HG02938 (cell line): ENCODE measurements at regions not wholly inside any gene's neighbourhood (a gene's known extent, or its start where the extent isn't known, plus 50 kb on each side); places are given as distances from the start of the nearest gene placed in this dataset.
"Not testable (repeated sequence)": the region's sequence is repeated elsewhere in the genome, so short reads cannot be mapped to it uniquely, and the experiment has no call there.

ENCODE experiments used
- ATAC-seq: cut with Tn5 transposase; IDR thresholded peaks from one replicate; pipeline ENCODE4 v1.9.1; 2021; ENCODE audit warnings: mild to moderate bottlenecking, moderate library complexity; ENCODE audit not compliant: unreplicated experiment

GRCh38 chr7:113784316-113784715, 134.5 kb downstream of the PPP1R3A start:
- no peak for ATAC-seq

DNA sequence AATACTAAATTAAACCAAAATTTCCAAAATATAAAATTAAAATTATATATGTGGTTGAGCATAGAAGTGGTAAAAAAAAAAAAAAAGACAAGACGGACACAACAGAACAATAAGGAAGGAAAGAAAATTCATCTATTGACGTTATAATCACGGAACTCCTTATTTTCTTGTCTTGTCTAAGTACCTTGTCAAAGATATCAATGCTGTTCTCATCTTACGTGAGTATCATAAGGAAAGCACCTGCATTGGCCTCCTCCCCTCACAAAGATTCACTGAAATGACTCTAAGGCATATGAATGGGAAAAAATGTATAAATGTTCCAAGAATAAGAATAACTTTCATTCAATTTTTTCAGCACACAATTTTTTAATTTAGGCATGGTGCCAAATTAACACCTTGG, 135.4 kb downstream of the PPP1R3A start:
- no peak for ATAC-seq

DNA sequence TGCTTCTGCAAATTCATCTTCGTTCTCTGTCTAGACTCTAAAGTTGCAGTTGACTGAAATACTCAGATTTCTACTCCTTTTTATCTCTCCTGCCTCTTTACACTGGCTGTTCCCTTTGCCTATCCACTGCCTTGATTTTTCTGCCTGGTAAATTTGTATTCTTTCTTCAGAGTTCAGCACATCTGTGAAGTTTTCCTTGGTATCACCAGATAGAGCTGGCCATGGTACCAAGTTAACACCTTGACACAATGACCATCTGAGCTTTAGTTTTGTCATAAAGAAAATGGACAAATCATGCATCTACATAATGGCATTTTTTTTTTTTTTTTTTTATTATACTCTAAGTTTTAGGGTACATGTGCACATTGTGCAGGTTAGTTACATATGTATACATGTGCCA, 143.0 kb downstream of the PPP1R3A start:
- no peak for ATAC-seq

GRCh38 chr7:113775401-113775800, 143.4 kb downstream of the PPP1R3A start:
- ATAC-seq, result no peak

DNA sequence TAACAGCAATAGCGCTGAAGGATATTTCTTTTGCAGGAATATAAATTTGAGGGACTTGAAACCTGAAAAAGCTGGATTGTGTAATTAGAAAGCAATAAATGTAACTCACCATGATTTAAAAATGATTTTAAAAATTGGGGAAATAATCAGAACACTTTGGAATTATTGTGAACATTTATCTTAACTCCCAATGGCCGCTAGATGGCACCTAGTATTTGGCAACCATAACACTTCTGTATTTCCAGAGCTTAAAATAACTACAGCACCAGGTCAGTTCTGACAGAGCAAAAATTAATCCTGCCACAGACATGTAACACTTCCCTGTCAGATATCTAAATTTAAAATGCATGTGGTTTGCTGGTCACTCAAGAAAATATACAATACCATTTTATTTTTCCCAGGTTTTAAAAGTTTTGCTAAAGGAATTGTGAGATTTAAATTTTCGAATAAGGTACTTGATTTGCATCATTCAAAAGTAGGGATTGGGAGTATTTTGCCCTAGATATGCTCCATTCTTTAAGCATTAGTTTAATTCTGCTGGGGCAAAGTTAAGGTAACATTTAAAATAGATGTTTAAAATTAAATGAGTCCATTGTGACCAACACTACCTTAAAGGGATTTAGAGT, 144.5 kb downstream of the PPP1R3A start:
- ATAC-seq, result peak; percentile 89

- ATAC-seq, result no peak
Observed at GRCh38 chr7:113770146-113770738, 148.6 kb downstream of the PPP1R3A start.

DNA sequence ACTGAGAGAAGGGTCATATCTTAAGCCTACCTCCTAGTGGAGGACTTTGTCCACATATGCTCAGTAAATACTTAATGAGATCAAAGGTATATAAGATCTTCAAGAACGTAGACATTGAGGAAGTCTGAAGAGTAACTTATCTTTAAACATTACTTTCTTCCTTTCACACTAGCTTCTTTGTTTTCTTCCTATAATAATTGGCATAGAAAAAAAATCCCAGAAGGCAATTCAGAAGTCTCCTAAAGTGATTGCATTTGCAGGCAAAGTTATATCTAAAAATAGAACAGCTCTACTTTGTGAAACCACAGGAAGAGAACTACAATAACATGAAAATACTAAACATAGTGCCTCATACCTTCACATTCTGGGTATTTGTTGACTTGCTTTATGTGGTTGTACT, 150.4 kb downstream of the PPP1R3A start:
- ATAC-seq, result no peak

- ATAC-seq, result no peak
Observed at GRCh38 chr7:113764401-113765035, 154.3 kb downstream of the PPP1R3A start.

DNA sequence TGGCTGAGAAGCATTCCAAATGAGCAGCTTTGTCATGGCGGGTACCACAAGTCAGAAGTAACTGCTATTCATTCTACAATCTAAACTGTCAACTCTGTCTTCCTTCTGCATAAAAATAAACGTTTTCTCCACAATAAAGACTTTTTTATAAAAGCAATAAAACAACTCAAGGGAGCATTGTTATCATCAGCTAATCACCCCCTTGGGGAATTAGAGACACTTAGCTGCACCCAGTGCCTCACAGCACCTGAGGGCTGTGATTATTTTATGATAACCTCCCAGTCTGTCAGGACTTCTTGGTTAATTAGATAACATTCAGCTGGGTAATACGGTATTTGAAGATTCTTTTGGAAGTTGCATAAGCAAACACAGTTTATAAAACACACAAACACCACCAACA, 155.6 kb downstream of the PPP1R3A start:
- no peak for ATAC-seq

DNA sequence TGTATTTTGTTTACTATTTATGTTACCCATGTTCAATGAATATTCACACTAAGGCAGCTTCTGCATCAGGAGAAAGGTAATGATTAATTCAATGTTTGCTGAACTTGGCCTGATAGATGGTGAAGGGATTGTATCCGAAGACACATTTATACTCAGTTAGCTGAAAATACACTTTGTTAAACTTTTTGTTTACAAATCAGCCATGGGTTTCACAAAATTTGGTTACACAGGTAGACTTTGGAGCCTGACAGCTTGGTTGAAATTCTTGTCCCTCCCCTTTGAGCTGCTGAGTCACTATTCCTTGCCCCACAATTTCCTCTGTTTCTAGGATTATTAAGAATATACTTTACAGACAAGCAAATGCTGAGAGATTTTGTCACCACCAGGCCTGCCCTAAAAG, 162.6 kb downstream of the PPP1R3A start:
- ATAC-seq, result no peak

GRCh38 chr7:113752689-113753088, 166.1 kb downstream of the PPP1R3A start:
- ATAC-seq, result no peak

GRCh38 chr7:113752289-113752688, 166.5 kb downstream of the PPP1R3A start:
- ATAC-seq, result no peak

- ATAC-seq, result no peak
Observed at GRCh38 chr7:113751547-113751946, 167.3 kb downstream of the PPP1R3A start.

GRCh38 chr7:113748385-113748784, 170.4 kb downstream of the PPP1R3A start:
- ATAC-seq, result not testable (repeated sequence)

DNA sequence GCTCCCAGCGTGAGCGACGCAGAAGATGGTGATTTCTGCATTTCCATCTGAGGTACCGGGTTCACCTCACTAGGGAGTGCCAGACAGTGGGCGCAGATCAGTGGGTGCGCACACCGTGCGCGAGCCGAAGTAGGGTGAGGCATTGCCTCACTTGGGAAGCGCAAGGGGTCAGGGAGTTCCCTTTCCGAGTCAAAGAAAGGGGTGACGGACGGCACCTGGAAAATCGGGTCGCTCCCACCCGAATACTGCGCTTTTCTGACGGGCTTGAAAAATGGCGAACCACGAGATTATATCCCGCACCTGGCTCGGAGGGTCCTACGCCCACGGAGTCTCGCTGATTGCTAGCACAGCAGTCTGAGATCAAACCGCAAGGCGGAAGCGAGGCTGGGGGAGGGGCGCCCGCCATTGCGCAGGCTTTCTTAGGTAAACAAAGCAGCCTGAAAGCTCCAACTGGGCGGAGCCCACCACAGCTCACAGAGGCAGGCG, 175.8 kb downstream of the PPP1R3A start:
- not testable (repeated sequence) for ATAC-seq

DNA sequence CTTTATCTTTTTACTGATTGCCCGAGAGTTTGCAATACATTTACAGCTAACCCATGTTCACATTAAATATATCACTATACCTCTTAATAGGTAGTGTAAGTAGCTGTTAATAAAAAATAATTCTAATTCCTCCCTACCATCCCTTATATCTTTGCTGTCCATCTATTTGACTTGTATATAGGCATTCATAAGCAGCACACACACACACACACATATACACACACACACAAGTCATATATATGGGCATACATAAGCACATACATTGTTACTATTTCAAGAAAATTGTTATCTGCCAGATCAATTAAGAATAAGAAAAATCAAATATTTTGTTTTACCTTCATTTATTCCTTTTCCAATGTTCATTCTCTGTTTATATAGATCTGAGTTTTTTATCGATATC, 176.4 kb downstream of the PPP1R3A start:
- ATAC-seq, result no peak

GRCh38 chr7:113731571-113731970, 187.2 kb downstream of the PPP1R3A start:
- ATAC-seq, result no peak

GRCh38 chr7:113730309-113730955, 188.4 kb downstream of the PPP1R3A start:
- no peak for ATAC-seq

GRCh38 chr7:113727486-113727885, 191.3 kb downstream of the PPP1R3A start:
- no peak for ATAC-seq

DNA sequence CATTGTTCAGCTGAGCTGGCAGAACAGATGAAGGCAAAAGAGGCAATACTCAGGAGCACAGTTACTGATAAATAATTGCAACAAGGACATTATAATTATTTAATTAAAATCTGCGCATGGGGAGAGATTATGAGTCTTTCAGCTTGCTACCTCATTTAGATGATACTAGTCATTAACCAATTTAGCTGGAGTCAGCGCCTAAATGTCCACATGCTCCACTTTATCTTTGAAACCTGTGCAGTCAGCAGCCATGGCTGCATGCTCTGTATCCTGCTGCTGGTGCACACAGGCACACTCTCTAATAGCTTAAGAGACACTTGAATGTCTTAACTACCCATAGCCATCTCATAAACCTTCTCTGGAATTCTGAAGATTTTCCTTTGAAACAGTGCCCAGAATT, 196.8 kb downstream of the PPP1R3A start:
- no peak for ATAC-seq

DNA sequence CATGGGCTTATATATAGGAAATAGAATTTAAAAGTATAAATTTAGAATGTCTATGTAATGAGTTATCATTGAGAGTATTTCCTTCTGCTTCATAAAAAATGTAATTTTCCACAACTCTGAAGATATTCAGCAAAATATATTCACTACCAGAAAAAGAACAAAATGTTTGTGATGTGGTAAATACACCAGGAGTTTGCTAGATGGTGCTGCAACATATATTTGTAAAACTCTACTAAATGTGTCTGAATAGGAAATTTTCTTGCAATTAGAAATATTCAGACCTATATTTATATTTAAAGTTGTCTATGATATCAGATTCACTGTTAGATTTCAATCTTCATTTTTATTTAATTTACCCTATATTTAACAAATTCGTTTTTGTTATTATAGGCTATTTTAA, 201.1 kb downstream of the PPP1R3A start:
- ATAC-seq, result no peak
